ENCODE measurements at regions not wholly inside any gene's neighbourhood (a gene's known extent, or its start where the extent isn't known, plus 50 kb on each side); places are given as distances from the start of the nearest gene placed in this dataset.
"Not testable (repeated sequence)": the region's sequence is repeated elsewhere in the genome, so short reads cannot be mapped to it uniquely, and the experiment has no call there.

- not testable (repeated sequence) for H3K4me3 ChIP-seq (ENCODE audit: low read length); DNase-seq; H2BK5ac ChIP-seq (ENCODE audit: low read length); H3K27me3 ChIP-seq (ENCODE audit: insufficient read depth, low read length, poor library complexity); H3K79me1 ChIP-seq (ENCODE audit: low read length); H4K8ac ChIP-seq (ENCODE audit: low read depth, low read length); H3K56ac ChIP-seq (ENCODE audit: low read length); H4K5ac ChIP-seq (ENCODE audit: low read length); H3K36me3 ChIP-seq (ENCODE audit: control insufficient read depth, insufficient read depth, low read length); H3K4ac ChIP-seq (ENCODE audit: low read depth, low read length); H3K4me2 ChIP-seq (ENCODE audit: low read length); H2BK120ac ChIP-seq (ENCODE audit: low read depth, low read length); H3K27ac ChIP-seq (ENCODE audit: low read depth, low read length); H3K23ac ChIP-seq (ENCODE audit: low read length); H2BK15ac ChIP-seq (replicated peaks; ENCODE audit: low read depth); H3K79me2 ChIP-seq (ENCODE audit: control insufficient read depth, insufficient read depth, low read length); H3K18ac ChIP-seq (ENCODE audit: low read length); H3K9ac ChIP-seq (ENCODE audit: low read length); H2AK5ac ChIP-seq (ENCODE audit: low read length); H3K4me1 ChIP-seq (ENCODE audit: control insufficient read depth, low read depth, low read length)
- no CpG with 5 or more reads among the region's 2 CpGs for WGBS (ENCODE audit: extremely low coverage, insufficient coverage, low lambda C conversion rate)
Observed at GRCh38 chr7:115597220-115597619, 433.3 kb downstream of the TFEC start.

- Histone ChIP-seq H3K36me3 (ENCODE audit: control insufficient read depth, insufficient read depth, low read length) (no peaks in the 10 kb centered on the region), H3K79me1 (ENCODE audit: low read length) (no peaks in the 10 kb centered on the region), H4K8ac (ENCODE audit: low read depth, low read length) (no peak overlapping the region), H2BK120ac (ENCODE audit: low read depth, low read length) (no peak overlapping the region), H2BK15ac (replicated peaks; ENCODE audit: low read depth) (no peak overlapping the region), H3K23ac (ENCODE audit: low read length) (no peak overlapping the region), H3K4me1 (ENCODE audit: control insufficient read depth, low read depth, low read length) (no peaks in the 10 kb centered on the region), H2AK5ac (ENCODE audit: low read length) (no peak overlapping the region), H3K79me2 (ENCODE audit: control insufficient read depth, insufficient read depth, low read length) (no peaks in the 10 kb centered on the region), H3K27me3 (ENCODE audit: insufficient read depth, low read length, poor library complexity) (no peaks in the 10 kb centered on the region), H3K18ac (ENCODE audit: low read length) (no peak overlapping the region), H4K5ac (ENCODE audit: low read length) (no peak overlapping the region), H3K56ac (ENCODE audit: low read length) (no peak overlapping the region), H3K4me3 (ENCODE audit: low read length) (no peak overlapping the region), H3K4me2 (ENCODE audit: low read length) (no peak overlapping the region), H3K27ac (ENCODE audit: low read depth, low read length) (no peak overlapping the region), H3K9ac (ENCODE audit: low read length) (no peak overlapping the region), H2BK5ac (ENCODE audit: low read length) (no peak overlapping the region), H3K4ac (ENCODE audit: low read depth, low read length) (no peak overlapping the region)
- no CpG with 5 or more reads among the region's 2 CpGs for WGBS (ENCODE audit: extremely low coverage, insufficient coverage, low lambda C conversion rate)
- DNase-seq = no peak
Observed at GRCh38 chr7:115593111-115593510, 437.5 kb downstream of the TFEC start.

- DNase-seq = peak; percentile 11
- no CpG with 5 or more reads among the region's 5 CpGs for WGBS (ENCODE audit: extremely low coverage, insufficient coverage, low lambda C conversion rate)
- no peak overlapping the region for H2AK5ac ChIP-seq (ENCODE audit: low read length)
Observed at GRCh38 chr7:115585015-115585718, 445.4 kb downstream of the TFEC start.

GRCh38 chr7:115582956-115583355, 447.6 kb downstream of the TFEC start:
- Histone ChIP-seq H3K18ac (ENCODE audit: low read length) (no peak overlapping the region), H3K56ac (ENCODE audit: low read length) (no peak overlapping the region), H3K4ac (ENCODE audit: low read depth, low read length) (no peak overlapping the region), H3K36me3 (ENCODE audit: control insufficient read depth, insufficient read depth, low read length) (no peaks in the 10 kb centered on the region), H3K4me1 (ENCODE audit: control insufficient read depth, low read depth, low read length) (no peaks in the 10 kb centered on the region), H3K9ac (ENCODE audit: low read length) (no peak overlapping the region), H2BK5ac (ENCODE audit: low read length) (no peak overlapping the region), H3K27me3 (ENCODE audit: insufficient read depth, low read length, poor library complexity) (no peaks in the 10 kb centered on the region), H4K8ac (ENCODE audit: low read depth, low read length) (no peak overlapping the region), H4K5ac (ENCODE audit: low read length) (no peak overlapping the region), H3K27ac (ENCODE audit: low read depth, low read length) (no peak overlapping the region), H2AK5ac (ENCODE audit: low read length) (no peak overlapping the region), H3K79me2 (ENCODE audit: control insufficient read depth, insufficient read depth, low read length) (no peaks in the 10 kb centered on the region), H3K4me2 (ENCODE audit: low read length) (no peak overlapping the region), H2BK15ac (replicated peaks; ENCODE audit: low read depth) (no peak overlapping the region), H3K4me3 (ENCODE audit: low read length) (no peak overlapping the region), H3K23ac (ENCODE audit: low read length) (no peak overlapping the region), H2BK120ac (ENCODE audit: low read depth, low read length) (no peak overlapping the region), H3K79me1 (ENCODE audit: low read length) (no peaks in the 10 kb centered on the region)
- DNase-seq = no peak
- no CpG with 5 or more reads among the region's 1 CpG for WGBS (ENCODE audit: extremely low coverage, insufficient coverage, low lambda C conversion rate)

More at GRCh38 chr7:115585015-115585718, 445.4 kb downstream of the TFEC start:
- no peaks in the 10 kb centered on the region for H3K27me3 ChIP-seq (ENCODE audit: insufficient read depth, low read length, poor library complexity)
- no peak overlapping the region for H2BK120ac ChIP-seq (ENCODE audit: low read depth, low read length)
- H4K5ac ChIP-seq (ENCODE audit: low read length) = no peak overlapping the region
- no peaks in the 10 kb centered on the region for H3K36me3 ChIP-seq (ENCODE audit: control insufficient read depth, insufficient read depth, low read length)
- no peak overlapping the region for H4K8ac ChIP-seq (ENCODE audit: low read depth, low read length)
- no peak overlapping the region for H3K4me3 ChIP-seq (ENCODE audit: low read length)
- no peaks in the 10 kb centered on the region for H3K79me2 ChIP-seq (ENCODE audit: control insufficient read depth, insufficient read depth, low read length)
- H3K4me2 ChIP-seq (ENCODE audit: low read length) = no peak overlapping the region
- no peak overlapping the region for H3K27ac ChIP-seq (ENCODE audit: low read depth, low read length)
- no peak overlapping the region for H2BK15ac ChIP-seq (replicated peaks; ENCODE audit: low read depth)
- no peak overlapping the region for H3K56ac ChIP-seq (ENCODE audit: low read length)
- H3K4ac ChIP-seq (ENCODE audit: low read depth, low read length) = no peak overlapping the region
- H3K4me1 ChIP-seq (ENCODE audit: control insufficient read depth, low read depth, low read length) = no peaks in the 10 kb centered on the region
- no peak overlapping the region for H3K23ac ChIP-seq (ENCODE audit: low read length)
- H2BK5ac ChIP-seq (ENCODE audit: low read length) = no peak overlapping the region
- peak overlapping the region; percentile 73 for H3K18ac ChIP-seq (ENCODE audit: low read length)
- no peak overlapping the region for H3K9ac ChIP-seq (ENCODE audit: low read length)
- no peaks in the 10 kb centered on the region for H3K79me1 ChIP-seq (ENCODE audit: low read length)

DNA sequence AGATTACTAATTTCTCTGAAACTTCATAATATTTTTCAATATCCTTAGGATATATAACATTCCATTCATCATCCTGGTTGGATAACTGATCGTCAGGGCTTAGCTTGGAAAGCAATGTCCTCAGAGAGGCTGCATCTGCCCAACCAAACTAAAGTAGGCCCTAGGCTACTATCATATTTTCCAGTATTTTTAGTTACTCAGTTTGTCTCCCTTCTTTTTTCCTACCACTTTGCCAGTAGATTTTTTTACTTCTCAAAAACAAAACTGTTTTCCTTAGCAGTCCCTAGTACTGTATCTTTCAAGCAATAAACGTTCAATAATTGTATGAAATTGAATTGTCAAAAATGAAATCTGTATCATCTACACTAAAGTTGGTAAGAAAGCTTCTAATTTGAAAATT, 452.0 kb downstream of the TFEC start:
- DNase-seq = no peak
- no peak overlapping the region for H3K9ac ChIP-seq (ENCODE audit: low read length)
- H4K8ac ChIP-seq (ENCODE audit: low read depth, low read length) = no peak overlapping the region
- no peaks in the 10 kb centered on the region for H3K36me3 ChIP-seq (ENCODE audit: control insufficient read depth, insufficient read depth, low read length)
- WGBS (ENCODE audit: extremely low coverage, insufficient coverage, low lambda C conversion rate) = no CpG with 5 or more reads among the region's 2 CpGs
- no peak overlapping the region for H3K18ac ChIP-seq (ENCODE audit: low read length)
- H2BK15ac ChIP-seq (replicated peaks; ENCODE audit: low read depth) = no peak overlapping the region
- no peak overlapping the region for H3K4me3 ChIP-seq (ENCODE audit: low read length)
- no peaks in the 10 kb centered on the region for H3K27me3 ChIP-seq (ENCODE audit: insufficient read depth, low read length, poor library complexity)
- H3K27ac ChIP-seq (ENCODE audit: low read depth, low read length) = no peak overlapping the region
- no peaks in the 10 kb centered on the region for H3K79me1 ChIP-seq (ENCODE audit: low read length)
- H3K4me2 ChIP-seq (ENCODE audit: low read length) = no peak overlapping the region
- H4K5ac ChIP-seq (ENCODE audit: low read length) = no peak overlapping the region
- H3K4me1 ChIP-seq (ENCODE audit: control insufficient read depth, low read depth, low read length) = no peaks in the 10 kb centered on the region
- H3K4ac ChIP-seq (ENCODE audit: low read depth, low read length) = no peak overlapping the region
- H2BK120ac ChIP-seq (ENCODE audit: low read depth, low read length) = no peak overlapping the region
- no peak overlapping the region for H3K23ac ChIP-seq (ENCODE audit: low read length)
- H3K79me2 ChIP-seq (ENCODE audit: control insufficient read depth, insufficient read depth, low read length) = no peaks in the 10 kb centered on the region
- H2BK5ac ChIP-seq (ENCODE audit: low read length) = no peak overlapping the region
- H2AK5ac ChIP-seq (ENCODE audit: low read length) = no peak overlapping the region
- no peak overlapping the region for H3K56ac ChIP-seq (ENCODE audit: low read length)

Data from mesendoderm (in vitro differentiated cells).